ENCODE measurements at regions not wholly inside any gene's neighbourhood (a gene's known extent, or its start where the extent isn't known, plus 50 kb on each side); places are given as distances from the start of the nearest gene placed in this dataset.

DNA sequence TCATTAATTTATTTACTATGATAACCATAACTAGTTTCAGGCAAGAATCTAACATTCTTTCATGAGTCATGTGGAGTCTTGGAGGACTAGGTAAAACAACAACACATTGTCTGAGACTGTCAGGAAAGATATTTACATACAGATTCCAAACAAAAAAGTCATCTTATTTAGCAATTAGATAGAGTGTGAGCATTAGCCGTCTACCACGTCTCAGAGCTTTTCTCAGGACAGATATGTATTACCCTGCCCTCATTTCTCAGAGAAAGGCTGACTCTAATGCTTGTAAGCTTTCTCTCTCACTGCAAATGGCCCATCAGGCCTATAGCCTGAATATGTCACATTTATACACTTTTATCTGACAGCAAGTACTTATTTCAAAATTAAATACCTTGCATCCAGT lies 312.1 kb upstream of the PCDH20 start:
- Mint-ChIP-seq H3K27ac (no peak overlapping the region), H3K27me3 (no peaks in the 10 kb centered on the region), H3K4me1 (ENCODE audit: low read depth) (no peaks in the 10 kb centered on the region), H3K9me3 (peaks cover 9% of the 10 kb centered on the region), H3K36me3 (ENCODE audit: low read depth) (no peaks in the 10 kb centered on the region), H3K4me3 (no peak overlapping the region)
- ChIA-PET POLR2A (no interaction called here), CTCF (no interaction called here)
- intact Hi-C loops (cut with DNase I, micrococcal nuclease): no loop called here
- no peak overlapping the region for H3K4me3 ChIP-seq (ENCODE audit: low read length)
- no peaks in the 10 kb centered on the region for H3K36me3 ChIP-seq (ENCODE audit: insufficient read depth, low read length)
- TF ChIP-seq, protein P1, sequence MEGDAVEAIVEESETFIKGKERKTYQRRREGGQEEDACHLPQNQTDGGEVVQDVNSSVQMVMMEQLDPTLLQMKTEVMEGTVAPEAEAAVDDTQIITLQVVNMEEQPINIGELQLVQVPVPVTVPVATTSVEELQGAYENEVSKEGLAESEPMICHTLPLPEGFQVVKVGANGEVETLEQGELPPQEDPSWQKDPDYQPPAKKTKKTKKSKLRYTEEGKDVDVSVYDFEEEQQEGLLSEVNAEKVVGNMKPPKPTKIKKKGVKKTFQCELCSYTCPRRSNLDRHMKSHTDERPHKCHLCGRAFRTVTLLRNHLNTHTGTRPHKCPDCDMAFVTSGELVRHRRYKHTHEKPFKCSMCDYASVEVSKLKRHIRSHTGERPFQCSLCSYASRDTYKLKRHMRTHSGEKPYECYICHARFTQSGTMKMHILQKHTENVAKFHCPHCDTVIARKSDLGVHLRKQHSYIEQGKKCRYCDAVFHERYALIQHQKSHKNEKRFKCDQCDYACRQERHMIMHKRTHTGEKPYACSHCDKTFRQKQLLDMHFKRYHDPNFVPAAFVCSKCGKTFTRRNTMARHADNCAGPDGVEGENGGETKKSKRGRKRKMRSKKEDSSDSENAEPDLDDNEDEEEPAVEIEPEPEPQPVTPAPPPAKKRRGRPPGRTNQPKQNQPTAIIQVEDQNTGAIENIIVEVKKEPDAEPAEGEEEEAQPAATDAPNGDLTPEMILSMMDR (IDR thresholded peaks at IDR 0.05): no peak
- no peak overlapping the region for H3K27ac ChIP-seq (ENCODE audit: low read depth in 1 of 2, low read length in 2 of 2)
- peaks cover 0 to 11% of the 10 kb centered on the region in 2 experiments for H3K9me3 ChIP-seq (ENCODE audit: control insufficient read depth in 1 of 2, insufficient read depth in 1 of 2, low read length in 2 of 2)
- no peaks in the 10 kb centered on the region for H3K4me1 ChIP-seq (ENCODE audit: insufficient read depth, low read length)
- DNase-seq (no peak), ATAC-seq (ENCODE audit: poor library complexity) (no peak)
- no peaks in the 10 kb centered on the region for H3K27me3 ChIP-seq (ENCODE audit: control insufficient read depth in 1 of 2, insufficient read depth in 2 of 2, low read length in 2 of 2)

DNA sequence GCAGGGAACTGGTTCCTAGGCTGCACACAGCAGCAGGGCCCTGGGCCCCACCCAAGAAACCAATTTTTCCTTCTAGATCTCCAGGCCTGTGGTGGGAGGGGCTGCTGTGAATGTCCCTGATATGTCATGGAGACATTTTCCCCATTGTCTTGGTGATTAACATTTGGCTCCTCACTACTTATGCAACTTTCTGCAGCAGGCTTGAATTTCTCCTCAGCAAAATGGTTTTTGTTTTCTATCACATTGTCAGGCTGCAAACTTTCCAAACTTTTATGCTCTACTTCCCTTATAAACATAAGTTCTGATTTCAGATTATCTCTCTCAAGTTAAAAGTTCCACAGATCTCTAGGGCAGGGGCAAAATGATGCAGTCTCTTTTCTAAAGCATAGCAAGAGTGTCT lies 310.2 kb upstream of the PCDH20 start:
- Histone ChIP-seq H3K27me3 (ENCODE audit: control insufficient read depth in 1 of 2, insufficient read depth in 2 of 2, low read length in 2 of 2) (no peaks in the 10 kb centered on the region), H3K9me3 (ENCODE audit: control insufficient read depth in 1 of 2, insufficient read depth in 1 of 2, low read length in 2 of 2) (peaks cover 0 to 11% of the 10 kb centered on the region in 2 experiments), H3K4me1 (ENCODE audit: insufficient read depth, low read length) (no peaks in the 10 kb centered on the region), H3K27ac (ENCODE audit: low read depth in 1 of 2, low read length in 2 of 2) (no peak overlapping the region), H3K4me3 (ENCODE audit: low read length) (no peak overlapping the region), H3K36me3 (ENCODE audit: insufficient read depth, low read length) (no peaks in the 10 kb centered on the region)
- DNase-seq: no peak
- TF ChIP-seq, protein P1 (IDR thresholded peaks at IDR 0.05): no peak
- Mint-ChIP-seq H3K9me3 (peaks cover 9% of the 10 kb centered on the region), H3K27ac (no peak overlapping the region), H3K27me3 (no peaks in the 10 kb centered on the region), H3K36me3 (ENCODE audit: low read depth) (no peaks in the 10 kb centered on the region), H3K4me1 (ENCODE audit: low read depth) (no peaks in the 10 kb centered on the region), H3K4me3 (no peak overlapping the region)
- ChIA-PET POLR2A (no interaction called here), CTCF (no interaction called here)
- intact Hi-C loops (cut with DNase I, micrococcal nuclease): no loop called here
- no peak for ATAC-seq (ENCODE audit: poor library complexity)

DNA sequence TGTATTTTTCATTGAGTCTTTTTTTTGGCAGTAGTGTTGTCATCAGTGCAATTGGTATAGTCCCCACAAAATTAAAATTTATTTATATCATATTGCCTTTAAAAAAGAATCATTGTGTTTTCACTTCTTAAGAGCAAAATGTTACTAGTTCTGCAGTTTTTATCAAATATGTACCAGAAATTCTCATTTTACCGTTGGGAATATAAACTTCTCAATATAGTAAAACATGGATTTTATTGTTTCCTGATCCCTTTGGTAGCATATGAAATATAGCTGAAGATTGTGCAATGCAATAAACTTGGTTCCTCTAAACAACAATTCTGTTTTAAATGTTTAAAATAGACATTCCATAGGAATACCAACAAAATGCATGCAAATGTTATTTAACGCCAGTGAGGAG lies 306.5 kb upstream of the PCDH20 start:
- H3K9me3 ChIP-seq (ENCODE audit: control insufficient read depth in 1 of 2, insufficient read depth in 1 of 2, low read length in 2 of 2): peaks cover 0 to 4% of the 10 kb centered on the region in 2 experiments
- H3K4me3 ChIP-seq (ENCODE audit: low read length): no peak overlapping the region
- H3K4me3 Mint-ChIP-seq: no peak overlapping the region
- intact Hi-C loops (cut with DNase I, micrococcal nuclease): no loop called here
- H3K36me3 ChIP-seq (ENCODE audit: insufficient read depth, low read length): no peaks in the 10 kb centered on the region
- H3K27me3 ChIP-seq (ENCODE audit: control insufficient read depth in 1 of 2, insufficient read depth in 2 of 2, low read length in 2 of 2): no peaks in the 10 kb centered on the region
- no peak for ATAC-seq (ENCODE audit: poor library complexity)
- H3K36me3 Mint-ChIP-seq (ENCODE audit: low read depth): no peaks in the 10 kb centered on the region
- H3K27ac ChIP-seq (ENCODE audit: low read depth in 1 of 2, low read length in 2 of 2): no peak overlapping the region
- ChIA-PET CTCF (no interaction called here), POLR2A (no interaction called here)
- no peaks in the 10 kb centered on the region for H3K27me3 Mint-ChIP-seq
- TF ChIP-seq, protein P1 (IDR thresholded peaks at IDR 0.05): no peak
- no peaks in the 10 kb centered on the region for H3K4me1 ChIP-seq (ENCODE audit: insufficient read depth, low read length)
- no peaks in the 10 kb centered on the region for H3K4me1 Mint-ChIP-seq (ENCODE audit: low read depth)
- peaks cover 9% of the 10 kb centered on the region for H3K9me3 Mint-ChIP-seq
- H3K27ac Mint-ChIP-seq: no peak overlapping the region
- DNase-seq: no peak
